GM18867 (cell line): ENCODE measurements at regions not wholly inside any gene's neighbourhood (a gene's known extent, or its start where the extent isn't known, plus 50 kb on each side); places are given as distances from the start of the nearest gene placed in this dataset.

Source experiments
- ATAC-seq: cut with Tn5 transposase; IDR thresholded peaks from one replicate; pipeline ENCODE4 v1.9.1; 2021; ENCODE audit warnings: mild to moderate bottlenecking, moderate library complexity; ENCODE audit not compliant: unreplicated experiment

- no peak for ATAC-seq
Observed at GRCh38 chr7:17212188-17212587, 86.3 kb upstream of the AHR start.

DNA sequence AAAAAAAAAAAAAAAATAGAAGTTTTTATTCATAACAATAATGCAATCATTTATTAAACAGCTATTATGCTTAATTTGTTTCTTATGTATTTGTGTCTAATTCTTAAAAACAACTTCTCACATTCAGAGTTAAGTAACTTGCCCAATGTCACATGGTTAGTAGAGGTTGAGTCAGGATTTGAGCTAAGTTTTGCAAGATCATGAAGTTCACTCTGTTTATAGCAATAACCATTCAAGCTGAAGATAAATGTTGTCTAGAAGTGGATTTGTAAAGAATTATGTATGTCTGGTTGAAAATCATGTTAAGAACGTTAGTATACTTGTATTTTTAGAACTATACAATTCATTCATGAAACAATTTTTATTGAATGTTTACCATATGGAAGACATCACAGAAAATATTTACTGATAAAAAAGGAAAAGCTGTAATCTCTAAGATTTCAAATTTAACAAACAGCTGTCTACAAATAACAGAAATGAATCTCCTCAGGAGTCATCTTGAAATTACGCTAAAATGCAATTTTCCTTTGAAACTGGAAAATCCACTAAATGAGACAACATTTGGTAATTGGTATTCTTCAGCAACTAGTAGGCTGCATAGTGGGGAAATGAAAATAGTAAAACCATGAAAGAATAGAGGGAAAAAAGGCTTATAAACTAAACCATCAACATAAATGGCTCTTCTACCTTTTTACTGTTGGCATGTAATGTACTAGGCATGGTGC, 70.5 kb upstream of the AHR start:
- no peak for ATAC-seq

DNA sequence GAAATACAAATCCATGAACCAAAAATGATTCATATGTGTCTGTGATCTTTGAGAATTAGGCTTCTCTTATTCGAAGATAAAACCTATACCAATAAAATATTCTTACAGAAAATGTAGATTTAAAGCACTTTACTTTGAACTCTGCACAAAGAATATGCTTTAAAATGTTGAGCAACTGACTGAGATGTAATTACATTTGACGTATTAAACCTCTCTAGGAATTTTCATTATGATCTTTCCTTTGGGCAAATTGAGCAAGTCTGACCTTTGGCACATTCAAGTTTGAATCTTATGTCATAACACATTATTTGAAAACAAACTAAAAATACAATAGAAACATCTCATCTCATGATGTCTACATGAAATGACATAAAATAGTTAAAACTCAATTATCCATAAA, 69.2 kb upstream of the AHR start:
- ATAC-seq: no peak

GRCh38 chr7:17230099-17230807, 68.2 kb upstream of the AHR start:
- no peak for ATAC-seq

DNA sequence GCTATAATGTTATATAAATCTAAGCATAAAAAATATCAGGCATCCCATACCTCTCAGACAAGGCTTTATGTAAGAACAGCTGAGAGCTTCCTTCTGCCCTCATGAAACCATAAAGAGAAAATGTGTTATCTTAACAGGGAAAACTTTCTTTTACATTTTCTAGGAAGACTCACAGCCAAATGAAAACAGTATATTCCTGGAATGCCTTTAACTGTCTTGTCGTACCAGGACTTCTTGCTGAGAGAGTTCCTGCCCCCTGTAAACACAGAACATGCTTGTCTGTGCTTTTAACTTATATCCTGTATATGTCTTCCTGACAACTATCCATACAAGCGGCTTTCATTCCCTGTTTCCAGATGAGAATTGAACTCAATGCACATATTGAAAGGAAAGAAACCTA, 64.8 kb upstream of the AHR start:
- no peak for ATAC-seq

- peak; percentile 56 for ATAC-seq
Observed at GRCh38 chr7:17234030-17234397, 64.4 kb upstream of the AHR start.

- ATAC-seq: peak; percentile 98
Observed at GRCh38 chr7:17234398-17235031, 63.9 kb upstream of the AHR start.

GRCh38 chr7:17236171-17236570, 62.3 kb upstream of the AHR start:
- no peak for ATAC-seq

GRCh38 chr7:17236603-17237002, 61.8 kb upstream of the AHR start:
- no peak for ATAC-seq

- ATAC-seq: no peak
Observed at GRCh38 chr7:17239046-17239445, 59.4 kb upstream of the AHR start.

DNA sequence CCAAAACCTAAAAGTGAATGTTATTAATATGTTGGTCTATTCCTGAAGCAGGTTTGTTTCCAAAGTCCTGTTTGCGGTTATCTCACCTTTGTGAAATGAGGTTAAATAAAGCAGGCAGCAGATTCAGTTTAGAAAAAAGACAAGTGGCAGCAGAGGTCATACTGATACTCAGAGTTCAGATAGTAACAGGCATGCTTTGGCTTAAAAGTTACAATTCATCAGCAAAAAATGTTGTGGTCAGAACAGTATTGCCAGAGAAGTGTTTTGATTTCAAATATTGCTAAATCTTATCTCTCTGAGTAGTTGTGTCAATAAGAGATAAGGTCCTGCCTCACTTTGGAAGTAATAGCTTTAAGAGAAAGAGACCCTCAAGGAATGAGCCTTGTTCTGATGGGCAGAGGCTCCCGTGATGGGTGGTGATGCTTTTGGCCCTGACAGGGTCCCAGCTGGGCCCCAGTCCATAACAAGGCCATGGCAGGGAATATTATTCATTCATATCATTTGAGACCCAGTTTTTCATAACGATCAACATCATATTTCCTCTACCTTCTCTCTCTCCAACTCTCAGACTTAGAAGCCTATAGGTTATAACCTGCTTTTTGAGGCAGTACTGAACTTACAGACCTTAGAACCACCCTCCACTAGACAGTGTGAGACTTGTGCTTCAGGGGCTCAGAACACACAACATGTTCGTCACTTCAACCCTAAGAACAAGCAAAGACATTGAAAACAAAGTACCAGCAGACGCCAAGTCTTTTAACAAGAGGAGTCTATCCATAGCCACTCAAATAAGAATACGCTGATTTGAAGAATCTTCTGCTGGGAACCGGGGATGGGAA, 58.5 kb upstream of the AHR start:
- no peak for ATAC-seq

GRCh38 chr7:17242504-17242903, 55.9 kb upstream of the AHR start:
- ATAC-seq: no peak

- ATAC-seq: no peak
Observed at GRCh38 chr7:17244786-17245185, 53.7 kb upstream of the AHR start.

DNA sequence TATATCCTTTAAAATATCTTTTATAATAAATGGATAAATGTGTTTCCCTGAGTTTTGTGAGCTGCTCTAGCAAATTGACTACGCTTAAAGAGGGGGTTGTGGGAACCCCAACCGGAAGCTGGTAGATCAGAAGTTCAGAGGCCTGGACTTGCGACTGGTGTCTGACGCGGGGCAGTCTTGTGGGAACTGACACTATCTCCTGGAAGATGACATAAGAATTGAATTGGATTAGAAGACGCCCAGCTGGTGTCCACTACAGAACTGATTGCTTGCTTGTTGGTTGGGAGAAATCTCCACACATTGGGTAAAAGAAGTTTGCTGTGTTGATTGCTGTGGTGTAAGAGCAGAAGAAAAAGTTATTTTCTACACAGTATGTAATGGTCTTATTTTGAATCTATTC, 51.1 kb upstream of the AHR start:
- ATAC-seq: no peak

DNA sequence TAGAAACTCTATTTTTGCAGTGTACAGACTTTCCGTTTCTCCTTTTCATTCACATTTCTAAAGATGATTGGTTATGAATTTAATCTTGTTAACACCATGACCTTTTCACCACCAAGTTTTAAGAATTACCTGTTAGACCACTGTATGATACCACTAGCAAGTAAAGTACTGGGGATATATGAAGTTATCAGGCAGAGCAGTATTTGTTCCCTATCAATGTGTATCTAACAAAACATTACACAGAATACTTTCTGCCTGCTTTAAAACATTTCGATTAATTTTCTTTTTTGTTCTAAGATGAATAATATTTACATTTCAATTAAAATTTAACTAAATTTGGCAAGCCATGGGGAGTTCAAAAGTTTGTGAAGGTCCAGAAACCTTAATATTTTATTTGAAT, 49.9 kb upstream of the AHR start:
- no peak for ATAC-seq
